ENCODE measurements at regions not wholly inside any gene's neighbourhood (a gene's known extent, or its start where the extent isn't known, plus 50 kb on each side); places are given as distances from the start of the nearest gene placed in this dataset.

DNA sequence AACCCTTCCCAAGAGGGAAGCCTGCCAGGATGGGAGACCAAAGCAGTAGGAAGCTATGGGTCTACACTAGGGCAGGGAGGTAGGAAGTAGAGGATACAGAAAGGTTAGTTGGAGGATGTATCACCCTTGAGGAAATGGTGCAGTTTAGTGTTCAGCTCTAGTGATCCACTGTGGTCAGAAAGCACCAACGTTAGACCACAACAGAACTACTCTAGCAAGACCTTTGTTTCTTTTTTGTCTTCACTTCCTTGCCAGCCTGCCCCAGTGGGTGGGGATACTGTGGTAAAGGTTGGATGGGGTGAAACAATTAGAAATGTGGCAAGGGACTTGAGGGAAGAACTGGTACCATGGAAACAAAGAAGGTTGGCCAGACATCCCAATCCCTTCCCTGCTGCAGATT, 83.3 kb downstream of the DDIT4L start:
- no peak overlapping the region for H3K27ac Mint-ChIP-seq
- no peak overlapping the region for H3K4me3 Mint-ChIP-seq
- H3K9me3 Mint-ChIP-seq, result no peaks in the 10 kb centered on the region
- no peaks in the 10 kb centered on the region for H3K27me3 Mint-ChIP-seq
- no peak for TF ChIP-seq CTCF (conservative IDR thresholded peaks at IDR 0.05)
- DNase-seq (ENCODE audit: extremely low spot score, unreplicated experiment), result no peak
- H3K36me3 Mint-ChIP-seq, result no peaks in the 10 kb centered on the region
- no peaks in the 10 kb centered on the region for H3K4me1 Mint-ChIP-seq (ENCODE audit: unreplicated experiment)

DNA sequence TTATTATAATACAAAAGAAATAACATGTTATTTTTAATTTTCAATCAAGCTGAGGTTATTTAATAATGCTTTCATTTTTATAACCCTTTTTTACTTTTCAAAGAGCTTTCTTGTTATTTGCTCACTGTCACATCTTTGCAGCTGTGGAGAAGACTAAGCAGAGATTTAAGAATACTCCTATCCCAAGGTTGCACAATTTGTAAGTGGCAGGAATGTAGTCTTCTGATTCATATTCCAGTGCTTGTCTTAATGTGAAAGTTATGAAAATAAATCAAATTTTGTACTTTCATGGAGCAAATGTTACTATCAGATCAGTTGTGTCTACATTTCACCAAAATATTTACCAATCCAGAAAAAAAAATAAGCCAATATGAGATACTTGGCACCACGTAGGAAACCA, 86.6 kb downstream of the DDIT4L start:
- H3K36me3 Mint-ChIP-seq, result no peaks in the 10 kb centered on the region

GRCh38 chr4:100100985-100101384, 89.3 kb downstream of the DDIT4L start:
- no peak for DNase-seq (ENCODE audit: extremely low spot score, unreplicated experiment)
- no peak for TF ChIP-seq CTCF (conservative IDR thresholded peaks at IDR 0.05)
- H3K36me3 Mint-ChIP-seq, result no peaks in the 10 kb centered on the region
- peaks cover under 1% of the 10 kb centered on the region for H3K27me3 Mint-ChIP-seq
- H3K4me1 Mint-ChIP-seq (ENCODE audit: unreplicated experiment), result peaks cover 3% of the 10 kb centered on the region
- no peaks in the 10 kb centered on the region for H3K9me3 Mint-ChIP-seq
- no peak overlapping the region for H3K27ac Mint-ChIP-seq
- H3K4me3 Mint-ChIP-seq, result no peak overlapping the region

More for the DNA sequence above, 86.6 kb downstream of the DDIT4L start:
- no peaks in the 10 kb centered on the region for H3K4me1 Mint-ChIP-seq (ENCODE audit: unreplicated experiment)
- H3K27ac Mint-ChIP-seq, result no peak overlapping the region
- DNase-seq (ENCODE audit: extremely low spot score, unreplicated experiment), result no peak
- no peak for TF ChIP-seq CTCF (conservative IDR thresholded peaks at IDR 0.05)
- no peak overlapping the region for H3K4me3 Mint-ChIP-seq
- no peaks in the 10 kb centered on the region for H3K9me3 Mint-ChIP-seq
- no peaks in the 10 kb centered on the region for H3K27me3 Mint-ChIP-seq

DNA sequence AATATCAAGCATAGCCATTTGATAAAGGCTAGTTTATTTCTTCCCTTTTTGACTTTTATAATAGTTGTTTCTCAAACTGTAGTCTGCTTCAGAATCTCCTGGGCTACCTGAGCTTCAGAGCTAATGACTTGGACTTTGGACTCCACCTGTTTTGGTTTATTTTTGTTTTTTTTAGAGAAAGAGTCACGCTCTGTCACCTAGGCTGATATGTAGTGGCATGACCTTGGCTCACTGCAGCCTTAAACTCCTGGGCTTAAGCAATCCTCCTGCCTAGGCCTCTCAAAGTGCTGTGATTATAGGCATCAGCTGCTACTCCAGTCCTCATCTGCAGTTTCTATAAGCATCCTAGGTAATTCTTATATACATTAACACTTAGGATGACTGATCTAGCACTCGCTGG, 90.5 kb downstream of the DDIT4L start:
- Mint-ChIP-seq H3K9me3 (no peaks in the 10 kb centered on the region), H3K36me3 (no peaks in the 10 kb centered on the region), H3K27ac (no peak overlapping the region), H3K27me3 (peaks cover 6% of the 10 kb centered on the region), H3K4me3 (no peak overlapping the region), H3K4me1 (ENCODE audit: unreplicated experiment) (peaks cover 9% of the 10 kb centered on the region)
- TF ChIP-seq CTCF (conservative IDR thresholded peaks at IDR 0.05), result no peak
- no peak for DNase-seq (ENCODE audit: extremely low spot score, unreplicated experiment)

DNA sequence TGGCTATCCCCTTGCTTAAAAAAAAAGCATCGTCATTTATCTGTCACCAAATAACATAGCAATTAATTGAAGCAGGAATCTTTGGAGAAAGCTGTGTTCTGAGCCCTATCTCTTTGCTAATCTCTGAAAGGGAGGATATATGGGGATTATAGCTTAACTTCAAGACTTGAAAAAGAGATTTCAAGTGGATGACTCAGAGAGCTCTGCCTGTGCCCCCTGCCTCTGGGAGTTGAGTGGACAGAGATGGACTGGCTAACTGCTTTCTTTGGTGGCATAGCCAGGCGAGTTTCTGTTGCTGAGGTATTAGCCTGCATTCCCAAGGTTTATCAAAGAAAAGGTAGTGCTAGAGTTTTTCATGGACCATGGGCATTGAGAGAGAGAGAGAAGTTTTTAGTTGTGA, 91.6 kb downstream of the DDIT4L start:
- Mint-ChIP-seq H3K4me1 (ENCODE audit: unreplicated experiment) (peaks cover 11% of the 10 kb centered on the region), H3K36me3 (no peaks in the 10 kb centered on the region), H3K27ac (no peak overlapping the region), H3K4me3 (no peak overlapping the region), H3K27me3 (peaks cover 6% of the 10 kb centered on the region), H3K9me3 (no peaks in the 10 kb centered on the region)
- DNase-seq (ENCODE audit: extremely low spot score, unreplicated experiment), result no peak
- no peak for TF ChIP-seq CTCF (conservative IDR thresholded peaks at IDR 0.05)

GRCh38 chr4:100098011-100098545, 92.2 kb downstream of the DDIT4L start:
- DNase-seq (ENCODE audit: extremely low spot score, unreplicated experiment), result no peak
- no peaks in the 10 kb centered on the region for H3K9me3 Mint-ChIP-seq
- TF ChIP-seq CTCF (conservative IDR thresholded peaks at IDR 0.05), result no peak

More at GRCh38 chr4:100098011-100098545, 92.2 kb downstream of the DDIT4L start:
- no peaks in the 10 kb centered on the region for H3K36me3 Mint-ChIP-seq
- peaks cover 6% of the 10 kb centered on the region for H3K27me3 Mint-ChIP-seq
- no peak overlapping the region for H3K4me3 Mint-ChIP-seq
- H3K4me1 Mint-ChIP-seq (ENCODE audit: unreplicated experiment), result peaks cover 17% of the 10 kb centered on the region
- H3K27ac Mint-ChIP-seq, result no peak overlapping the region

Measured in type B pancreatic cell (in vitro differentiated cells).